HG02759 (cell line): ENCODE measurements at regions not wholly inside any gene's neighbourhood (a gene's known extent, or its start where the extent isn't known, plus 50 kb on each side); places are given as distances from the start of the nearest gene placed in this dataset.
"Not testable (repeated sequence)": the region's sequence is repeated elsewhere in the genome, so short reads cannot be mapped to it uniquely, and the experiment has no call there.

Experiments used
- ATAC-seq: cut with Tn5 transposase; IDR thresholded peaks from one replicate; pipeline ENCODE4 v1.9.1; 2021; ENCODE audit warnings: mild to moderate bottlenecking, moderate library complexity; ENCODE audit not compliant: unreplicated experiment

DNA sequence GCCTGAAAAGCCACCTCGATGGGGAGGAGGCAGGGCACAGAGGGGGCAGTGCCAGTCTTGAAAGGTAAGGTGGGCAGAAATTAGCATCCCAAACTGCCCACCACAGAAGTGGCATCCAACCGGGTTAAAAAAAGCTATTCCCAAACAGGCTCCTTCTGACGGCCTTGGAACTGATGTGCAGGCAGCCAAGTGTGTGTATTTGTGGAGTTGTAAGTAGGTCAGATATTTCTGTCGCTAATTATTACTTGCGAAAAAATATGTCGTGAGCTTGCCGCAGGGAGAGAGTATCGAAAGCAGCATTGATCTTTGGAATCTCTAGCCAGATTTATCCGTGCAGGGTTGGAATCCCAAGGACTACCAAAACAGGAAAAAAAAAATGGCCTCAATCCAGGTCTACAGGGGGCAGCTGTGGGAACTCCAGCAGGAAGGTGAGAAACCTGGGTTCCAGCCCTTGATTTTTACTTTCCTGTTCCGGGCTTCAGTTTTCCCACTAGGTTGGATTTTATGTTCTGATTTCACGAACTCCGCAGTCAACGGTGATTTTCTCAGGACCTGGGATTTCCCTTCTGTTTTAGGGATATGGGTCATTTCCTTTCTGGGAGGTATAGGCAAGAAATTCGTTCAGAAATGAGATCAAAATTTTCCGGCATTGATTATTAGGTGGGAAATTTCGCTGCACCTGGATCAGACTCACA, 200.8 kb downstream of the RGS3 start:
- no peak for ATAC-seq

DNA sequence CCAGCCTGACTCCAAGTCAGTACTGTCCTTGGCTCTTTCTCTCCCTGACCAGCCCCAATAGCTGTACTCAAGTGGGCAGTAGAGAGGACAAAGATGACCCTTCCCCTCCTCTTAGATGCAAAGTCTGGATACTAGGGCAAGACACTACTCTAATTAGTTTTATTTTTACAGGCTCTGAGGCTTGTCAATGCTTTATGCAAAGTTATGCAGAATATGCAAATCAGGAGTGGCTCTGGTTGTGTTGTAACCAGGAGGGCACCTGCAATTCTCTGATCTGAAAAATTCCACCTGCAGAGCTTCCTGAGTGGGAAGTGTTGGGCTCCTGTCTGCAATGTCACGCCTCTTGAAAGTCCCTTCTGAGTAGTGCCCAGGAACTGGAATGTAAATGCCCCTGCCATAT, 201.5 kb downstream of the RGS3 start:
- ATAC-seq, result no peak

DNA sequence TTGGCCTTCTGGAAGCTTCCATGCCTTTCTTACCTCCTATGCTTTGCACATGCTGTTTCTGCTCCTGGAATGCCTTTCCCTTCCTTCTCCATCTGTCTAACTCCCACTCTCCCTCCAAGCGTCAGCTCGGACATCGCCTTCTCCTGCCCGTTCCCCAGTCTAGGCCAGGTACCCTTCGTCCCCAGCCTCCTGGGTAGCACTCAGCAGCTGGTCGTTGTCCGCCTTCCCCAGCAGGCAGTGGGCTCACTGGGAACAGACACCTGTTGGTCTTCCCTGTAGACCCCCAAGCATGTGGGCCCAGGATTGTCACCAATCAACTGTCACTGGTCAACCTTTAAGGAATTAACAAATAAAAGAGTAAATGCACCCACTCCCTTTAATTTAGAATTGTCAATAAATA, 202.2 kb downstream of the RGS3 start:
- no peak for ATAC-seq

GRCh38 chr9:113668061-113668460, 204.5 kb downstream of the RGS3 start:
- no peak for ATAC-seq

DNA sequence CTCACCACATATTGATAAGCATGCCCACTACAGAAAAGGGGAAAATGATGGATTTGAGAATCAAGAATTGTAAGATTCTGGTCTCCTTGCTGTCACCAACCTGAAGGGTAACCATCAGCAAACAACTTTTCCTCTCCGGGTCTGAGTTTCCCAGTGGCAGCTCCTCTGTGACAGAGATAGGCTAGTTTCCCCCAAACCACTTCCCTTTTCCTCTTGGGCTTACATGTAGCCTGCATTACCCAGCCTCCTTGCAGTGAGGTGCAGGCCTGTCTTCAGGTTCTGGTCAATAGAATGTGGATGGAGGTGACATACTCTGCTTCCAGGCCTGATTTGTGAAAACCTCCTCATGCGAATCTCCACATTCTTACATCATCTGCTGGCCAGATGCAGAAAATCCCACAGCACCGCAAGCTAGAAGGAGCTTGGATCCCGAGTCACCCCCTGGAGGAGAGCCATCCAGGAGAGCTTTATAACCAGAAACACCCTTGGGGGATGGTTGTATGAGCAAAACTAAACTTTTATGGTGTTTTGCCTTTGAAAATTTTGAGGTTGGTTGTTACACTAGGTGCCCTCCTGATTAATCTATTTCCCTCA, 206.1 kb downstream of the RGS3 start:
- no peak for ATAC-seq

- no peak for ATAC-seq
These were observed 202.4 kb upstream of the ZNF618 start for GRCh38 chr9:113673726-113674125.

DNA sequence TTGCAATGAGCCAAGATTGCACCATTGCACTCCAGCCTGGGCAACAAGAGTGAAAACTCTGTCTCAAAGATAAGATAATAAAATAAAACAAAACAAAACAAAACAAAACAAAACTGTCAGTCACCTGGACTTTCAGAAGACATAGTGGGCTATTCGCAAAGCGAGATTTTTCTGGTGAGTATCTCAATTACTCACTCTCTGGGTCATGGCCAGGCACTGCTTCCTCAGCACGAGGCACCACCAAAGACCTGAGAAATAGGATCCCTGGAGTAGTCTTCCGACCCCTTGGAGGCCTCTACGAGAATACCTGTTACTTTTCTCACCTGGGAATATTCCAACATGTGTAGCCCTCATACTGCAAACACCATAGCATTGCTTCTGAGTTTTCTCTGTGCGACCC, 201.7 kb upstream of the ZNF618 start:
- ATAC-seq, result no peak

GRCh38 chr9:113675475-113675941, 200.6 kb upstream of the ZNF618 start:
- no peak for ATAC-seq

- ATAC-seq, result no peak
These were observed 199.1 kb upstream of the ZNF618 start for GRCh38 chr9:113677057-113677456.

- ATAC-seq, result no peak
These were observed 198.5 kb upstream of the ZNF618 start for GRCh38 chr9:113677569-113677968.

GRCh38 chr9:113678119-113678858, 197.8 kb upstream of the ZNF618 start:
- no peak for ATAC-seq

- no peak for ATAC-seq
These were observed 197.3 kb upstream of the ZNF618 start for GRCh38 chr9:113678859-113679256.

DNA sequence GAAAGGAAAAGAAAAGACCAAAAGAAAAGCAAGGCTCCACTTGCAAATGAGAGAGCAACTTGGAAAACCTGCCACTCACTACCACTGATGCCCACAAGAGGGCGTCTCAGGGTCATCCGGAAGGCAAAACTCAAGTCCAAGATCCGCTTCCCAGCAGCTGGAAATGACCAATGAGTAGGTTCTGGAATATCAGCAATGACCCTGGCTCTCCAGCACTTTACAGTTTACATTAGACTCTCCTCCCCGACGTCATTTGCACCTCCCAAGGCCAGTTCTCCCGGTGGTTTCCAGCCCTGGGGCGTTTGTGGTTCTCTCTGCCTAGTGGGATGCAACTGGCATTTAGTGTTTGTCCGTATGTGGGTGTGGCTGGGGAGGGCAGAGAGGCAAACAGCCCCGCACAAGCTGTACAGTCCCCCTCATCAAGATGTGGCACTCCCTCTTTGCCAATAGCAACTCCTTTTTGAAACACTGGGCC, 193.8 kb upstream of the ZNF618 start:
- no peak for ATAC-seq

DNA sequence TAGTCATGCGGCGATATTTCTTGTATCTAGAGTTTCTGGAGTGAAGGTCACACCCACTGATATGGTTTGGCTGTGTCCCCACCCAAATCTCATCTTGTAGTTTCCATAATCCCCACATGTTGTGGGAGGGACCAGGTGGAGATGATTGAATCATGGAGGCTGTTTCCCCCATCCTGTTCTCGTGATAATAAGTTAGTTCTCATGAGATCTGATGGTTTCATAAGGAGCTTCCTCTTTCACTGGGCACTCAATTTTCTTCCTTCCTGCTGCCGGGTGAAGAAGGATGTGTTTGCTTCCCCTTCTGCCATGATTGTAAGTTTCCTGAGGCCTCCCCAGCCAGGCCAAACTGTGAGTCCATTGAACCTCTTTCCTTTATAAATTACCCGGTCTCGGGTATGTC, 190.5 kb upstream of the ZNF618 start:
- ATAC-seq, result not testable (repeated sequence)

GRCh38 chr9:113687107-113687679, 188.9 kb upstream of the ZNF618 start:
- no peak for ATAC-seq

GRCh38 chr9:113687680-113688371, 188.3 kb upstream of the ZNF618 start:
- no peak for ATAC-seq

DNA sequence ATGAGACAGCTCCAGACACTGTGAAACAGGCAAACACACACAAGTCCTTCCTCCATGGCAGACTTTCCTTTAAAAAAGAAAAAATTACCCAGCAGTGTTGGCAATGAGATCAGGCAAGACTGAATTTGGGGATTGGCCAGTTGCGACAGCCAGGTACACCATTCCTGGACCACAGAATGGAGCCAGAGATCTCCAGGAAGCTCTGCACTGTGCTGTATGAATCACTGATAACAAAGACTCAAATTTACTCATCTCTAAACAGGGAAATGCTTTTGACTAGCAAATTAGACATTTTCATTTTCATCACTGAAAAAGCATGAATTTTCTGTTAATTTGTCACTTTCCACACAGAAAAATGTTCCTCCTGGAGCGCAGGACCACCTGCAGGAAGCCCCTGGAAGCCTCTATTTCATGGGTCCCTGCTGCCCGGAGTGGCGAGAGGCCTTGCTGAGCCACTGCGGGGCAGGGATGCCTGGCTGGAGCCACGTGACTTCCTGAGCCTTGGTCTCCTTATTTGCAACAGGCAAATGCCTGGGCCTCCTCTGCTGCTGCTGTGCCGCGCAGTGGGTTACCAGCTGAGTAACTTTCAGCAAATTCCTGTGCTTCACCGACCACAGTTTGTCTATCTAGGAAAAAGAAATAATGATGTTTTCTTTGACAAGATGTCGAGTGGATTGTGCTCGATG, 185.9 kb upstream of the ZNF618 start:
- ATAC-seq, result no peak

GRCh38 chr9:113692256-113692655, 183.9 kb upstream of the ZNF618 start:
- no peak for ATAC-seq

GRCh38 chr9:113694912-113695311, 181.2 kb upstream of the ZNF618 start:
- ATAC-seq, result no peak

DNA sequence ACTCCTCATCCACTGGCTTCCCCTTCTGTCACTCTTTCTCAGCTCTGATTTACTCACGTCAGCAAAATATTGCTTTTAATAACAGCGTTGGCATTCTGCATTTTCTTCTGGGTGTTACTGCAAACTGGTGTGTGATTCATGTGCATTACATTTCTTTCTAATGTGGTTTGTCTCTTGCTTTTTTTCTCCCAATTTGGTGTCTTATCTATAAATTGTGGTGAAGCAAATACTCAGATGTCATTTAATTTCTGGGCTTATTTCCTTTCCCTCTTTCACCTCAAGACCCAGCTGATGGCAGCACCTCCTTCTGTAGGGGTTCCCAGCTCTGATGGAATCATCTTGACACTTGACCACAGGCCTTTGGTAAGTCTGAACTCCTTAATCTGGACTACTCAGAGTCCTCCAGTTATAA, 180.7 kb upstream of the ZNF618 start:
- ATAC-seq, result no peak
